GM12864 (cell line): ENCODE measurements at regions not wholly inside any gene's neighbourhood (a gene's known extent, or its start where the extent isn't known, plus 50 kb on each side); places are given as distances from the start of the nearest gene placed in this dataset.
A peak's percentile ranks its signal among the peaks of the same experiment; 100 is the strongest.

Experiments
- DNase-seq: peaks from one replicate; pipeline ENCODE4 v3.0.0-alpha.2; 2011; ENCODE audit warnings: low read depth
- H3K4me3 ChIP-seq: 2 replicates; pipeline ENCODE4 v1.5.1; 2011; ENCODE audit warnings: mild to moderate bottlenecking, low read depth, low read length, control low read depth
- TF ChIP-seq, protein P1 (sequence below): IDR thresholded peaks from 2 replicates; pipeline ENCODE4 v1.5.1; 2011; ENCODE audit warnings: low read depth, mild to moderate bottlenecking, moderate library complexity, low read length, control low read depth, inconsistent platforms; ENCODE audit errors: missing control alignments

DNA sequence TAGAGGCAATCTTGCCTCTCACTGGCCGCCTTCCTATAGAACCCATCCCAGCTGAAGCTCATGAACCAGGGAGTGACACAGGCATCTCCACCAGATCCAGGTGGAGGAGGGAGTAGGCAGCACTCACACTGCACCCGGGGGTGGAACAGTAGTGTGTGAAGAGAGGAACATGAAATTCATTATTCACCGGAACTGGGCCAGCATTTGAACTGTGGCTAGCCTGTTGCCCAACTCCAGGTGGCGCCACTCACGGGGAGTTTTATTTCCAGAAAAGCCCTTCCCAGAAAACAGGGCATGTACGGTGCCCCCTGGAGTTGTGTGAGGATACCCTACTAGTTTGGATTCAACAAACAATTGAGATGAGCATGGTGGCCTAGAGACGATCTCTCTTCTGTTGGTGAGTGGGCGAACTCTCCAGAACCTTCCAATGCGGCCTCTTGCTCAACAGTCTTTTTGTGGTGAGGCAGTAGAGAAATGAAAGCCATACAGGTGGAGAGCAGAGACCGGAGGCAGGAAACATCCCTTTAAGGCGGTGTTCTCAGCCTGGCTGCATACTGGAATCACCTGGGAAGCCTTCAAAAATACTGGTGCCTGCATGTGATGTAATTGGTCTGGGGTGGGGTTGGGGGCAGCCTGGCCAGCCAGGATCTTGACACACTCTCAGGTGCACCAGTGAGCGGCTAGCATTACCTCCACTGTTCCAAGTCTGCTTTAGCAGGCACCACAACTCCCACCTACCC, 73.5 kb upstream of the NEDD4L start:
- no peak overlapping the region for H3K4me3 ChIP-seq
- DNase-seq: no peak
- TF ChIP-seq, protein P1, sequence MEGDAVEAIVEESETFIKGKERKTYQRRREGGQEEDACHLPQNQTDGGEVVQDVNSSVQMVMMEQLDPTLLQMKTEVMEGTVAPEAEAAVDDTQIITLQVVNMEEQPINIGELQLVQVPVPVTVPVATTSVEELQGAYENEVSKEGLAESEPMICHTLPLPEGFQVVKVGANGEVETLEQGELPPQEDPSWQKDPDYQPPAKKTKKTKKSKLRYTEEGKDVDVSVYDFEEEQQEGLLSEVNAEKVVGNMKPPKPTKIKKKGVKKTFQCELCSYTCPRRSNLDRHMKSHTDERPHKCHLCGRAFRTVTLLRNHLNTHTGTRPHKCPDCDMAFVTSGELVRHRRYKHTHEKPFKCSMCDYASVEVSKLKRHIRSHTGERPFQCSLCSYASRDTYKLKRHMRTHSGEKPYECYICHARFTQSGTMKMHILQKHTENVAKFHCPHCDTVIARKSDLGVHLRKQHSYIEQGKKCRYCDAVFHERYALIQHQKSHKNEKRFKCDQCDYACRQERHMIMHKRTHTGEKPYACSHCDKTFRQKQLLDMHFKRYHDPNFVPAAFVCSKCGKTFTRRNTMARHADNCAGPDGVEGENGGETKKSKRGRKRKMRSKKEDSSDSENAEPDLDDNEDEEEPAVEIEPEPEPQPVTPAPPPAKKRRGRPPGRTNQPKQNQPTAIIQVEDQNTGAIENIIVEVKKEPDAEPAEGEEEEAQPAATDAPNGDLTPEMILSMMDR: peak; percentile 39

DNA sequence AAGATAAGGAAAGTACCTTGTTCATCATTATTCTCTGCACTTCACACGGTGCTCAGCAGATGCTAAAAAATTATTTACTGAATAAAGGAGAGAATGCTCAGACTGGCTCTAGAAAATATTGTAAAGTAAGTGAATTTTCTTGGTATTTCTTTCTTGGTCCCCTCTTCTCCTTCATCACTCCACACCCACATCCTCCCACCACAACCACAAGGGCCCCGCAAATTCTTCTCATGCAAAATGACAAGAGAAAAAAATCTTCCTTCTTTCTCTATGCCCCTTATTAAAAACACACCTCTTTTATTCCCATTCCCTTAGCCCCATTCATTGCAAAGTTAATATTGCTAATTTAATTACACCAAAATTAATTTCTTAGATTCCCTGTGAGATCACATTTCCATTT, 74.2 kb upstream of the NEDD4L start:
- TF ChIP-seq, protein P1: no peak
- H3K4me3 ChIP-seq: no peak overlapping the region
- no peak for DNase-seq

DNA sequence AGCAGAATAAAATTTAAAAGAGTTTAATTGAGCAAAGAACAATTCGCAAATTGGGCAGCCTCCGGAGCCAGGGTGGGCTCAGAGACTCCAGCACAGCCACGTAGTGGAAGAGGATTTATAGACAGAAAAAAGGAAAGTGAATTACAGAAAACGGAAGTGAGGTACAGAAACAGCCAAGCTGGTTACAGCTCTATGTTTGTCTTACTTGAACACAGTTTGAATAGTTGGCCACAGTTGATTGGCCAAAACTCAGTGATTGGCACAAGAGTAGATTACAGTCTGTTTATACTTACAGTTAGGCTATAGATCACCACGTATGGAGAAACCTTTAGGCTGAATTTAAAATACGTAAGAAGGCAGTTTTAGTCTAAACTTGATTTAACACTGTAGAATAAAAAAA, 78.8 kb upstream of the NEDD4L start:
- no peak overlapping the region; the same call in 1 of the 2 replicates for H3K4me3 ChIP-seq
- peak; percentile 64 for DNase-seq
- TF ChIP-seq, protein P1: no peak

DNA sequence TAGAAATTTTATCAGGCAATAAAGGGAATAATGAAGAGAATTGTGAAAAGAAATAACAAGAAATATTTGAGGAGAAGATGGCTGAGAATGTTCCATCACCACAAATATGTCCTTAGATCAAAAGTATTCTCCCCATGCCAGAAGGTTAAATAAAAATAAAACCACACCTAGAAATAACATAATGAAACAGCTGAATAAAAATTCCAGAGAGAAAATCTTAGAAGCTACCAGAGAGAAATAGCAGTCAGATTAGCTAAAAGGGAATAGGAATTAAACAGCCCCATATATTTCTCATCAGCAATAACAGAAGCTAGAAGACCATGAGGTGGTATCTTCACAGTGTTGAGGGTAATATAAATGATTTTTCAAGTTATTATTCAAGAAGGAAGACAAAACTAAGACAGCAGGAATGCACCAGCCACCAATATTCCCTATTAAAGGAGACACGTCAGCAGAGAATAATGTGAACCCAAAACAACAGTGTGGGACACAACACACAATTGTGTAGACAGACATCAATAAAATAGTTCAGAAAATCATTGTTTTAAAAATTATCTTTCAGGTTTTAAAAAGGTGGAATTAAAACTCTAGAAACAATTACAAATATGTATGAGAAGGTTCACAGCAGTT, 82.0 kb upstream of the NEDD4L start:
- no peak for DNase-seq
- no peak overlapping the region for H3K4me3 ChIP-seq
- TF ChIP-seq, protein P1: no peak

DNA sequence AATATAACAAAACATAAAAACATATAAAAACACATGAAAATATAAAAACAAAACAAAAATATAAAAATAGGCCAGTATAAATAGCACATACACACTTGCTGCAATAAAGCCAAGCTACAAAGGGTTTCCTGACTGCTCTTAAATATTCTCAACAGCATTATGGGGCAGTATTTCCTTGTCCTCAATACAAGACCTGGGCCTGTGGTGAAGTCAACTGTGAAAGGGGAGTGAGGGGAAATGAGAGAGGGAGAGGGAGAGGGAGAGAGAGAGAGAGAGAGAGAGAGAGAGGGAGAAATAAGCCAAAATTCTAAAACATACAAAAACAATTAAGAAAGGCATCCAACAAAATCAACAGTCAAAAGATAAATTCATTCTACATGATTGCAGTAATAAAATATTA, 82.6 kb upstream of the NEDD4L start:
- TF ChIP-seq, protein P1: no peak
- DNase-seq: no peak
- H3K4me3 ChIP-seq: no peak overlapping the region

DNA sequence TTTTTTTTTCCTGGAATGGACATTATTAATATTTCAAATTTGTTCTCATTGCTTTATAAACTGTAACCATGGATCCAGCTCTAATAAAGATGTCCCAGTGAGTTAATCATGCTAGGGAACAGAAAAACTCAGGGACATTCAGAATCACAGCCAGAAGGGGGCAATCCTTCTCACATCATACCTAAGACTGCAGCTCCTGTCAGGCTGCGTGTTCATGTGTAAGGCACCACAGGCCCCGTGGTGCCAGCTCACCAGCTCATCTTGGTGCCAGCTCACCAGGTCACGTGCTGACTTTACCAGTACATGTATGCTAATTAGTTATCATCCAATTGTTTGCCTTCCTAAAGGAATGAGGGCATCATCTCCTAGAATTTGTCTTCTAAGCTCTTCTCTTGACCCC, 84.7 kb upstream of the NEDD4L start:
- TF ChIP-seq, protein P1: peak; percentile 59
- peak; percentile 37 for DNase-seq
- no peak overlapping the region for H3K4me3 ChIP-seq
